Thoracic aorta (tissue), 2 donors: ENCODE measurements at regions not wholly inside any gene's neighbourhood (a gene's known extent, or its start where the extent isn't known, plus 50 kb on each side); places are given as distances from the start of the nearest gene placed in this dataset.

Experiments used
- ATAC-seq: fragments of 150-250 bp; one replicate; pipeline ENCODE4 v1.8.0; 2017; ENCODE audit warnings: low read depth; ENCODE audit not compliant: insufficient number of reproducible peaks, low FRiP score
- DNase-seq: peaks from one replicate; pipeline ENCODE4 v3.0.0-alpha.2; 2020; ENCODE audit warnings: low spot score
- H3K27ac ChIP-seq, 2 donors: fragments of 200-600 bp; sonication (generic); 1 replicate in 1 of 2; 2 replicates in 1 of 2; pipeline ENCODE4 v1.5.1; 2016; ENCODE audit warnings: mild to moderate bottlenecking in 2 of 2, moderate library complexity in 2 of 2
- H3K27me3 ChIP-seq: fragments of 200-600 bp; sonication (generic); replicated peaks from 2 replicates; pipeline ENCODE4 v1.6.0; 2016; ENCODE audit warnings: mild to moderate bottlenecking; ENCODE audit not compliant: insufficient read depth
- H3K36me3 ChIP-seq: fragments of 200-600 bp; sonication (generic); one replicate; pipeline ENCODE4 v1.5.1; 2016
- H3K4me1 ChIP-seq, 2 donors: fragments of 200-600 bp; sonication (generic); 1 replicate in 1 of 2; 2 replicates in 1 of 2; pipeline versions ENCODE4 v1.5.1 to v1.6.0; 2016; ENCODE audit warnings: low read depth in 2 of 2, mild to moderate bottlenecking in 1 of 2; ENCODE audit not compliant: control insufficient read depth in 1 of 2
- H3K4me3 ChIP-seq: fragments of 200-600 bp; sonication (generic); 2 replicates; pipeline ENCODE4 v1.5.1; 2016; ENCODE audit warnings: mild to moderate bottlenecking
- H3K9me3 ChIP-seq: fragments of 200-600 bp; sonication (generic); 2 replicates; pipeline ENCODE4 v1.5.1; 2016
- TF ChIP-seq, protein P1 (sequence below): fragments of 200-600 bp; sonication (generic); IDR thresholded peaks from one replicate; pipeline ENCODE4 v1.5.1; 2019; ENCODE audit warnings: antibody characterized with exemption

GRCh38 chr7:84508606-84509005, 314.0 kb upstream of the SEMA3A start:
- Histone ChIP-seq H3K27me3 (no peaks in the 10 kb centered on the region), H3K4me1 (peaks cover 0 to 6% of the 10 kb centered on the region in 2 donors), H3K9me3 (no peaks in the 10 kb centered on the region), H3K36me3 (no peaks in the 10 kb centered on the region), H3K27ac (no peak overlapping the region), H3K4me3 (no peak overlapping the region)
- TF ChIP-seq, protein P1, sequence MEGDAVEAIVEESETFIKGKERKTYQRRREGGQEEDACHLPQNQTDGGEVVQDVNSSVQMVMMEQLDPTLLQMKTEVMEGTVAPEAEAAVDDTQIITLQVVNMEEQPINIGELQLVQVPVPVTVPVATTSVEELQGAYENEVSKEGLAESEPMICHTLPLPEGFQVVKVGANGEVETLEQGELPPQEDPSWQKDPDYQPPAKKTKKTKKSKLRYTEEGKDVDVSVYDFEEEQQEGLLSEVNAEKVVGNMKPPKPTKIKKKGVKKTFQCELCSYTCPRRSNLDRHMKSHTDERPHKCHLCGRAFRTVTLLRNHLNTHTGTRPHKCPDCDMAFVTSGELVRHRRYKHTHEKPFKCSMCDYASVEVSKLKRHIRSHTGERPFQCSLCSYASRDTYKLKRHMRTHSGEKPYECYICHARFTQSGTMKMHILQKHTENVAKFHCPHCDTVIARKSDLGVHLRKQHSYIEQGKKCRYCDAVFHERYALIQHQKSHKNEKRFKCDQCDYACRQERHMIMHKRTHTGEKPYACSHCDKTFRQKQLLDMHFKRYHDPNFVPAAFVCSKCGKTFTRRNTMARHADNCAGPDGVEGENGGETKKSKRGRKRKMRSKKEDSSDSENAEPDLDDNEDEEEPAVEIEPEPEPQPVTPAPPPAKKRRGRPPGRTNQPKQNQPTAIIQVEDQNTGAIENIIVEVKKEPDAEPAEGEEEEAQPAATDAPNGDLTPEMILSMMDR, result no peak
- DNase-seq (no peak), ATAC-seq (no peak)

DNA sequence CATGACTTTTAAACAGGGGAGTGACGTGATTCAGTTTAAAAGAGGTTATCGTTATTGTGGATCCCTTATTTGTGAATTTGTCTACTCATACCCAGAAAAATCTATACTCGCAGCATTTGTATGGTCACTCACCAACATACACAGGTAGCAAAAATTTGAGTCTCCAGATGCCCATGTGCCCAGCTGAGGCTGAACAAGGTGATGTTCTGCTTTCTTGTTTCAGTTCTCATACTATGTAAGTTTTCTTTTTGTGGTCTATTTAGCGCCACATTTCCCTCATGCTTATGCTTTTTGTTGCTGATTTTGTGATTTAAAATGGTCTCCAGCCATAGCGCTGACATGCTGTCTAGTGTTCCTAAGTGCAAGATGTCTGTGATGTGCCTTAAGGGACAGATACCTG, 312.9 kb upstream of the SEMA3A start:
- H3K9me3 ChIP-seq, result no peaks in the 10 kb centered on the region
- H3K36me3 ChIP-seq, result no peaks in the 10 kb centered on the region
- peaks cover 0 to 6% of the 10 kb centered on the region in 2 donors for H3K4me1 ChIP-seq
- no peaks in the 10 kb centered on the region for H3K27me3 ChIP-seq
- H3K27ac ChIP-seq, result no peak overlapping the region
- H3K4me3 ChIP-seq, result no peak overlapping the region
- TF ChIP-seq, protein P1, result no peak
- no peak for ATAC-seq
- no peak for DNase-seq

GRCh38 chr7:84506151-84506550, 311.6 kb upstream of the SEMA3A start:
- TF ChIP-seq, protein P1, result no peak
- Histone ChIP-seq H3K36me3 (no peaks in the 10 kb centered on the region), H3K4me3 (no peak overlapping the region), H3K9me3 (no peaks in the 10 kb centered on the region), H3K4me1 (peaks cover 0 to 6% of the 10 kb centered on the region in 2 donors), H3K27me3 (no peaks in the 10 kb centered on the region), H3K27ac (no peak overlapping the region)
- no peak for DNase-seq
- ATAC-seq, result no peak

DNA sequence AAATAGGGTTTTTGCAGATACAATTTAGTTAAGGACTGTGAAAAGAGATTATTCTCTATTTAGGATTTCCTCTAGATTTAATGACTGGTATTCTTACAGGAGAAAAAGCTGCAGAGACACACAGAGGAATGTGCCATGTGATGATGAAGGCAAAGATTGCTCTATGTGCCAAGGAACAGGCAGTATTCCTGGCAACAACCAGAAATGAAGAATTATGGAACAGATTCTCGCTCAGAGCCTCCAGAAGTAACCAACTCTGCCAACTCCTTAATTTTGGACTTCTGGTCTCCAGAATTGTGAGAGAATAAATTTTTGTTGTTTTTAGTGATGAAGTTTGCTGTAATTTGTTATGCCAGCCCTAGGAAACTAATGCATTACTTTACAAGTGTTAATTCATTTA, 307.6 kb upstream of the SEMA3A start:
- DNase-seq (no peak), ATAC-seq (no peak)
- TF ChIP-seq, protein P1, result no peak
- no peaks in the 10 kb centered on the region for H3K27me3 ChIP-seq
- H3K4me1 ChIP-seq, result no peaks in the 10 kb centered on the region
- H3K36me3 ChIP-seq, result no peaks in the 10 kb centered on the region
- no peaks in the 10 kb centered on the region for H3K9me3 ChIP-seq
- H3K27ac ChIP-seq, result no peak overlapping the region
- no peak overlapping the region for H3K4me3 ChIP-seq

DNA sequence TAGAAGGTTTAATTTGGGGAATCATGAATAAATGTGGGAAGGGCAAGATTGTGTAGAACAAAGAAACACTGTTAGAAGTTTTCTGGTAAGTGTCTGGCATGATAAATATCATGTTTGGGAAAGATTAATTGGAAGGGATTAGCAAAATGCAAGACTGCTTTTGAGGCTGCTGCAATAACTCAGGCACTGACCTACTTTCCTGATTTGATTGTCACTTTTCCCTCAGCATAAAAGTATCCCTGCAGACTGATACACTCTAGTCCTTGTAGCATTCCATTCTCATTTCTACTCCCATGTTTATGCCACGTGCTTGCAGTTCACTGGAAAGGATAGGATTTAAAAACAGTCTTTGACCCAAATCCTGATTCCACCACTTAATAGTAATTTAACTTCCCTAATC, 303.3 kb upstream of the SEMA3A start:
- no peaks in the 10 kb centered on the region for H3K36me3 ChIP-seq
- H3K9me3 ChIP-seq, result no peaks in the 10 kb centered on the region
- no peaks in the 10 kb centered on the region for H3K4me1 ChIP-seq
- TF ChIP-seq, protein P1, result no peak
- H3K27ac ChIP-seq, result no peak overlapping the region
- no peak for ATAC-seq
- no peaks in the 10 kb centered on the region for H3K27me3 ChIP-seq
- H3K4me3 ChIP-seq, result no peak overlapping the region
- no peak for DNase-seq
